Trophoblast cell (in vitro differentiated cells and primary cell): ENCODE measurements at regions not wholly inside any gene's neighbourhood (a gene's known extent, or its start where the extent isn't known, plus 50 kb on each side); places are given as distances from the start of the nearest gene placed in this dataset.

ENCODE experiments used
- DNase-seq, 2 donors: peaks; one replicate each; pipeline ENCODE4 v3.0.0-alpha.2; 2016
- H2AFZ ChIP-seq: 2 replicates; pipeline ENCODE4 v1.6.1; 2013; ENCODE audit warnings: low read length, moderate library complexity, mild to moderate bottlenecking; ENCODE audit not compliant: insufficient read depth, poor library complexity
- H2AK5ac ChIP-seq: 2 replicates; pipeline ENCODE4 v1.6.1; 2013; ENCODE audit warnings: mild to moderate bottlenecking, low read length
- H2BK120ac ChIP-seq: 2 replicates; pipeline ENCODE4 v1.6.1; 2013; ENCODE audit warnings: low read length, mild to moderate bottlenecking, moderate library complexity; ENCODE audit not compliant: insufficient read depth, poor library complexity
- H2BK12ac ChIP-seq: 2 replicates; pipeline ENCODE4 v1.6.1; 2013; ENCODE audit warnings: mild to moderate bottlenecking, low read length, moderate library complexity
- H2BK5ac ChIP-seq: 2 replicates; pipeline ENCODE4 v1.6.1; 2013; ENCODE audit warnings: low read length, low read depth, moderate library complexity, mild to moderate bottlenecking; ENCODE audit not compliant: poor library complexity
- H3K14ac ChIP-seq: 2 replicates; pipeline ENCODE4 v1.6.1; 2013; ENCODE audit warnings: mild to moderate bottlenecking, low read length
- H3K18ac ChIP-seq: 2 replicates; pipeline ENCODE4 v1.6.1; 2013; ENCODE audit warnings: mild to moderate bottlenecking, low read length
- H3K23ac ChIP-seq: 2 replicates; pipeline ENCODE4 v1.6.1; 2013; ENCODE audit warnings: low read length
- H3K27ac ChIP-seq: 2 replicates; pipeline ENCODE4 v1.5.1; 2013; ENCODE audit warnings: low read depth, mild to moderate bottlenecking, inconsistent platforms, low read length, moderate library complexity
- H3K27me3 ChIP-seq: 2 replicates; pipeline ENCODE4 v1.6.1; 2013; ENCODE audit warnings: inconsistent platforms, mild to moderate bottlenecking, low read length, moderate library complexity; ENCODE audit not compliant: insufficient read depth
- H3K36me3 ChIP-seq, 2 experiments: 1 replicate in 1 of 2; 2 replicates in 1 of 2; pipeline ENCODE4 v1.6.1; 2013; ENCODE audit warnings: low read length in 2 of 2, mild to moderate bottlenecking in 2 of 2, moderate library complexity in 1 of 2; ENCODE audit not compliant: insufficient read depth in 2 of 2, control insufficient read depth in 1 of 2
- H3K4ac ChIP-seq: 2 replicates; pipeline ENCODE4 v1.6.1; 2013; ENCODE audit warnings: low read depth, mild to moderate bottlenecking, low read length, moderate library complexity
- H3K4me1 ChIP-seq, 2 experiments: 1 replicate in 1 of 2; 2 replicates in 1 of 2; pipeline ENCODE4 v1.6.1; 2013; ENCODE audit warnings: low read length in 2 of 2, mild to moderate bottlenecking in 2 of 2, moderate library complexity in 1 of 2; ENCODE audit not compliant: insufficient read depth in 2 of 2, control insufficient read depth in 1 of 2
- H3K4me2 ChIP-seq: 2 replicates; pipeline ENCODE4 v1.6.1; 2013; ENCODE audit warnings: inconsistent platforms, mild to moderate bottlenecking, low read length, moderate library complexity
- H3K4me3 ChIP-seq: 2 replicates; pipeline ENCODE4 v1.5.1; 2013; ENCODE audit warnings: mild to moderate bottlenecking, low read depth, low read length, inconsistent platforms
- H3K79me1 ChIP-seq: one replicate; pipeline ENCODE4 v1.6.1; 2013; ENCODE audit warnings: low read length
- H3K79me2 ChIP-seq: 2 replicates; pipeline ENCODE4 v1.6.1; 2013; ENCODE audit warnings: low read length, mild to moderate bottlenecking; ENCODE audit not compliant: control insufficient read depth, insufficient read depth, poor library complexity
- H3K9ac ChIP-seq: 2 replicates; pipeline ENCODE4 v1.6.1; 2013; ENCODE audit warnings: mild to moderate bottlenecking, low read length
- H3K9me3 ChIP-seq: 2 replicates; pipeline ENCODE4 v1.6.1; 2013; ENCODE audit warnings: low read depth, mild to moderate bottlenecking, control low read depth, inconsistent platforms, low read length; ENCODE audit not compliant: insufficient read depth
- H4K12ac ChIP-seq: 2 replicates; pipeline ENCODE4 v1.6.1; 2013; ENCODE audit warnings: low read depth, mild to moderate bottlenecking, low read length, moderate library complexity
- H4K8ac ChIP-seq: 2 replicates; pipeline ENCODE4 v1.6.1; 2013; ENCODE audit warnings: low read depth, mild to moderate bottlenecking, low read length, moderate library complexity
- H4K91ac ChIP-seq: one replicate; pipeline ENCODE4 v1.6.1; 2013; ENCODE audit warnings: low read depth, mild to moderate bottlenecking, low read length, moderate library complexity
- WGBS: extraction: QIAGEN DNeasy Blood & Tissue Kit; methylation state at CpG from one replicate; pipeline ENCODE4 v1.1.7; 2013; ENCODE audit warnings: missing lambda C conversion rate; ENCODE audit not compliant: insufficient read length, insufficient coverage; ENCODE audit errors: extremely low coverage; 5-methylcytosine and 5-hydroxymethylcytosine counted together

- Histone ChIP-seq H4K12ac (no peak overlapping the region), H3K4me2 (no peak overlapping the region), H2BK120ac (no peak overlapping the region), H3K79me2 (no peaks in the 10 kb centered on the region), H3K18ac (no peak overlapping the region), H3K27ac (no peak overlapping the region), H4K91ac (no peak overlapping the region), H3K14ac (no peak overlapping the region), H2AK5ac (no peak overlapping the region), H2BK12ac (no peak overlapping the region), H4K8ac (no peak overlapping the region), H2BK5ac (no peak overlapping the region), H3K79me1 (no peaks in the 10 kb centered on the region), H3K4me1 (peaks cover 0 to 3% of the 10 kb centered on the region in 2 experiments), H3K4me3 (no peak overlapping the region), H3K27me3 (no peaks in the 10 kb centered on the region), H3K9ac (no peak overlapping the region), H3K36me3 (no peaks in the 10 kb centered on the region), H3K23ac (no peak overlapping the region), H3K4ac (no peak overlapping the region), H3K9me3 (no peaks in the 10 kb centered on the region), H2AFZ (no peak overlapping the region)
- DNase-seq, result no peak
- WGBS, result no CpG with 5 or more reads among the region's 3 CpGs
Observed at GRCh38 chr16:63982741-63983140, 1139.1 kb downstream of the CDH11 start.

DNA sequence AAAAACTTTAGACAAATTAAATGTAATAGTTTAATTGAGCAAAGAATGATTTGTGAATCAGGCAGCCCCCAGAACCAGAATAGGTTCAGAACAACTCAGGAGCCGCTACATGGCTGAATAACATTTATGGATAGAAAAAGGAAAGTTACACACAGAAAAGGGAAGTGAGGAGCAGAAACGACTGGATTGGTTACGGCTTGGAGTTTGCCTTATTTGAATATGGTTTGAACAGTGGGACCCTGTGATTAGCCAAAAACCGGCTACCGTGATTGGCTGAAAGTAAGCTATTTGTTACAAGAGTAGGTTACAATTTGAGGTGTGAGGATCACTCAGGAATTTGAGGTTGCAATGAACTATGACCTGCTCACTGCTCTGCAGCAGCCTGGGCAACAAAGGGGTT lies 1139.8 kb downstream of the CDH11 start:
- Histone ChIP-seq H3K4me1 (peaks cover 0 to 3% of the 10 kb centered on the region in 2 experiments), H3K23ac (no peak overlapping the region), H3K4ac (no peak overlapping the region), H4K91ac (no peak overlapping the region), H2BK120ac (no peak overlapping the region), H3K36me3 (no peaks in the 10 kb centered on the region), H3K79me2 (no peaks in the 10 kb centered on the region), H3K14ac (no peak overlapping the region), H3K9me3 (no peaks in the 10 kb centered on the region), H2BK12ac (no peak overlapping the region), H3K18ac (no peak overlapping the region), H3K27me3 (no peaks in the 10 kb centered on the region), H4K12ac (no peak overlapping the region), H3K79me1 (no peaks in the 10 kb centered on the region), H3K9ac (no peak overlapping the region), H3K4me3 (no peak overlapping the region), H2AFZ (no peak overlapping the region), H3K27ac (no peak overlapping the region), H2BK5ac (no peak overlapping the region), H3K4me2 (no peak overlapping the region), H2AK5ac (no peak overlapping the region), H4K8ac (no peak overlapping the region)
- no peak for DNase-seq
- WGBS, result no CpG with 5 or more reads among the region's 5 CpGs

GRCh38 chr16:63981639-63982038 lies 1140.2 kb downstream of the CDH11 start:
- Histone ChIP-seq H2AK5ac (no peak overlapping the region), H4K91ac (no peak overlapping the region), H3K23ac (no peak overlapping the region), H3K27ac (no peak overlapping the region), H3K4me1 (peaks cover 0 to 3% of the 10 kb centered on the region in 2 experiments), H4K12ac (no peak overlapping the region), H3K79me2 (no peaks in the 10 kb centered on the region), H3K4me2 (no peak overlapping the region), H3K14ac (no peak overlapping the region), H4K8ac (no peak overlapping the region), H3K9me3 (no peaks in the 10 kb centered on the region), H2BK120ac (no peak overlapping the region), H3K79me1 (no peaks in the 10 kb centered on the region), H3K4ac (no peak overlapping the region), H3K18ac (no peak overlapping the region), H3K36me3 (no peaks in the 10 kb centered on the region), H2BK5ac (no peak overlapping the region), H3K9ac (no peak overlapping the region), H2BK12ac (no peak overlapping the region), H3K4me3 (no peak overlapping the region), H3K27me3 (no peaks in the 10 kb centered on the region), H2AFZ (no peak overlapping the region)
- no CpG with 5 or more reads among the region's 2 CpGs for WGBS
- DNase-seq, result no peak

- Histone ChIP-seq H4K91ac (no peak overlapping the region), H3K18ac (no peak overlapping the region), H3K27me3 (no peaks in the 10 kb centered on the region), H3K36me3 (no peaks in the 10 kb centered on the region), H2BK12ac (no peak overlapping the region), H3K27ac (no peak overlapping the region), H4K8ac (no peak overlapping the region), H2AFZ (no peak overlapping the region), H3K23ac (no peak overlapping the region), H3K14ac (no peak overlapping the region), H4K12ac (no peak overlapping the region), H2BK5ac (no peak overlapping the region), H2BK120ac (no peak overlapping the region), H3K4me2 (no peak overlapping the region), H3K79me2 (no peaks in the 10 kb centered on the region), H3K4ac (no peak overlapping the region), H3K9me3 (no peaks in the 10 kb centered on the region), H3K4me1 (peaks cover 0 to 3% of the 10 kb centered on the region in 2 experiments), H3K4me3 (no peak overlapping the region), H2AK5ac (no peak overlapping the region), H3K9ac (no peak overlapping the region), H3K79me1 (no peaks in the 10 kb centered on the region)
- no peak for DNase-seq
- WGBS, result no CpG with 5 or more reads among the region's 3 CpGs
Observed at GRCh38 chr16:63980763-63981162, 1141.1 kb downstream of the CDH11 start.
